NCI-H2029 treated with DMSO at 0.1 percent for 48 hours (cell line): ENCODE measurements at regions not wholly inside any gene's neighbourhood (a gene's known extent, or its start where the extent isn't known, plus 50 kb on each side); places are given as distances from the start of the nearest gene placed in this dataset.

Source experiments
- DNase-seq: peaks from one replicate; lab custom pipeline; 2025; lab: John Stamatoyannopoulos, UW

DNA sequence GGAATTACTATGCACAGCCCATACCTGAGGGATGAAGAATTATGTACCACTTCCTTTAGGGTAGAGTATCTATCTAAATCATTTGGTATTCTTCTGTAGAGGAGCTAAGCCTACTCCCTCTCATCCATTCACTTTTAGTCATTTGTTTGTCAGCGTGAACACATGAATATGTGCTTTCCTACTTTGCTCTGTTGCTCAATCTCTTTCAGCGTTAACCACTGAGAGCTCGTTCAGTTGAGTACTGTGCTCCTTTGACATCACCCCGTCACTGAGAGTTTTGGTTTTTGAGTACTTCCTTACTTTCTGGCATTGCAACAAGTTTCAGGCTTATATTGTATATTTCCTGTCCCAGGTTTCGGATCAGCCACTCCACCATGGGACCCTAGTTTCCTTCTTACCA is 700.6 kb downstream of the NLGN4X start:
- DNase-seq = no peak

DNA sequence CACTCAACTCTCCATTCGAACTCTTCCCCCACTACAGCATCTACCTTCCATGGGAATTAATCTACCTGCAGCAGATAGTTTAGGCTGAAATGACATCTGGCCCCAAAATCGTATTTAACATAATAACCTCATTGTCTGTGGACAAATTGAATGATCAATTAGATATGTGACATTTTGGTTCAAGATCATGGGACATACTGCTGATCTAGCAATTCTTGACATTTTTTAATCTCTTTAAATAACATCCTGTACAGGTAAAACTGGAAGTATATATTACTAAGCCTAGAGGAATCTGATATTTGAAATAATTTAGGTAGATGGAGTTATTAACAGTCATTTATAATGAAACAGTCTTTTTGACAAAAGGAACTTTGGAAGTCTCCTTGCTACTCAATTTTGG is 702.5 kb downstream of the NLGN4X start:
- DNase-seq = no peak

DNA sequence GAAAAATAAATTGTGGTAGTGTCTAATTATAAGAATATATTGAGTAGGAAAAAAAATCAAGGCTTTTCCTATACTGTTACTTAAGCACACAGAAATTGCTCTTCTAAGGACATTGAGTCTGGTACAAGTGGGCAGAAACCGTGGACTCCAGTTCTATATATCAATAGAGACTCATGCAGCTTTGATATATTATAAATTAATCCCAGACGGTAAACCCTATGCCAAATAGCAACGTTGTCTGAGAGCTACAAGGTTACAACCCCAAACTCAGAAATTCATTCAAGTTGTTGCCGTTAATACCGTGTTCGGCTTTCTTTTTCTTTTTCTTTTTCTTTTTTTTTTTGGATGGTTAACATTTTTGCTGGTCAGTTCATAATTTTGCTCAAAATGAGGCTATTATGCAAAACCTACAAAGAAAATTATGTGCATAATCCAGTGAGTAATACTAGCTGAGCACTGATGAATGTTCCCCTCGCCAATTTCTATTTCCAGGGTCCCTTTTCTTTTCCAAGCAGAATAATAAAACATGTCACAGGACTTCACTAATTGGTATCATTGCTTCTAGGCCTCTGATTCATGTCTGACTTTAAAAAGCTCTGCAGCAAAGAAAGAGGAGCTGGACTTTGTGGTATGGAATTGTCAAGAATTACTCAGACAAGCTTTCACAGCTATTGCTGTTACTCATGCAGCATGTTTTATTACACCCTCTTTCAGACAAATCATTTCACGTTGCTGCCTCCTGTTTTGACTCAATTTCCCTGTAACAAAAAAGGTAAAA is 737.7 kb downstream of the NLGN4X start:
- DNase-seq = no peak

GRCh38 chrX:5474282-5474681 is 754.4 kb downstream of the NLGN4X start:
- DNase-seq = no peak

DNA sequence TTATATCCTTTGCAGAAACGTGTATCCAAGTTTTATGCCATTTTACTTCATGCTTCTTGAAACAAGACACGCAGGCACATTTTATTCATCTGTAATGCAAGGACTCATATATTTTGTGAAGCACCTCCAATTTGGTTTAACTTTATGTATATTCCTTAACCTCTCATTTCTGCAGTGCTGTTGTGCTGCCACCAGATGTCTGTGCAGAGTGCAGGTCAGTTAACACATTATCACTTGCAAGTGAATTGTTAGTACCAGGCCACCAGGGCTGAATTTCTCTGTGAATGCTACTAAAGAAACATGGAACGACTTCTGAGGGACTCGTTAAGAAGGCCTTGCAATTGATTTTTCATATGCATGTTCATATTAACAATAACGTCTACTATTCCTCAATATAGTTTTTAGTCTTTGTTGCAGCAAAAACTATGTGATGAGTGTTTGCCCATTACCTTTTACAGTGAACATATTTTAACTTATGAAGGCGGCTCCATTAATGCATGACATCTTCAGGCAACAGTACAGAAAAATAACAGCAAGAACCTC is 770.3 kb downstream of the NLGN4X start:
- no peak for DNase-seq

DNA sequence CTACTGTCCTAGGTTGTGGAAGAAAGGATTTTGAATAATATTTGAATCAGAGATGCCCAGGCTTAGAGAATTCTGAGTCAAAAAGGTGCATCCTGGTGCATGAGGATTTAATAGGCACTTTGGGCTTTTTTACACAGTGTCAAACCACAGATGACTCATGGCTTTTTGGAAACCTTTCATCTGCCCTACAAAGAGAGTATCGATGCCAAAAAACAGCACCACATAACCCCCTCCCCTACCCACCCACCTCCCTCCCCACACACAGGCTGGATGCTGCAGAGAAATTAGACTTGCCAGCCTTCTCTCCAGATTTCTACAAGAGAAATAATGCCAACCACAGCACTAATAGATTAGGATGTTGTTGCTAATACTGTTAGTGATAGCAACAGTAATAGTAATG is 779.3 kb downstream of the NLGN4X start:
- no peak for DNase-seq

GRCh38 chrX:5431823-5432222 is 796.8 kb downstream of the NLGN4X start:
- no peak for DNase-seq

GRCh38 chrX:5425119-5425518 is 803.5 kb downstream of the NLGN4X start:
- no peak for DNase-seq

DNA sequence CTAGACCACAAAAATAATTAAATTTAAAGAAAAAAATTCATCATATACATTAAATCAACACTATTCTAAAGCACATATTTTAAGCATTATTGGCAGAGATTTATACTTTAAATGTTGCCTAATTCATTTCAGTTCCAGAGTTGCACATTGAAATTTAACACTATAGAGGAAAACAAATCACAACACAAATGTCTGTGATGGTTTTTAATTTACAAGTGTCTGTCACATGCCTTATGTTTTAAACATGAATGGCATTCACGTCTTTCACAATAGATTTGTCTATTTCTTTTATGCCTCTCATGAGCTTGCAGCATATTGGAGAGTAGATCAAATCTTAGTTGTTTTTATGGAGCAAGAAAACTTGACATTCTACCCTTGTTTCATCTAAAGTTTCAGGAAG is 811.3 kb downstream of the NLGN4X start:
- no peak for DNase-seq

DNA sequence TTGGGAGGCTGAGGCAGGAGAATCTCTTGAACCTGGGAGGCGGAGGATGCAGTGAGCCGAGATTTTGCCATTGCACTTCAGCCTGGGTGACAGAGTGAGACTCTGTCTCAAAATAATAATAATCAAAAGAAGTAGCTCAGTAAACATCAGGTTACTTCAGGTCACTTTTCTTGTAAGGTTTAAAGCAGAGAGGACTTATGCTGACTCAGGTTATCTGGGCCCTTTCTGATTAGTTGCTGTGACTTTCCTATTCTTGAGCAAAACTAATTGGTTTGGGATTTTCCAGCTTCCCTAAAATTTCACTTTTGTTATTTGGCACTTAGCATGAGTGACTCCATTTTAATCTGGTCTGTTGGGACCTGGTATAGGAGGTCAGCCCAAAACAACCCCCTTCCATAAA is 812.9 kb downstream of the NLGN4X start:
- DNase-seq = no peak

- no peak for DNase-seq
These were observed 819.6 kb downstream of the NLGN4X start for GRCh38 chrX:5409106-5409505.

DNA sequence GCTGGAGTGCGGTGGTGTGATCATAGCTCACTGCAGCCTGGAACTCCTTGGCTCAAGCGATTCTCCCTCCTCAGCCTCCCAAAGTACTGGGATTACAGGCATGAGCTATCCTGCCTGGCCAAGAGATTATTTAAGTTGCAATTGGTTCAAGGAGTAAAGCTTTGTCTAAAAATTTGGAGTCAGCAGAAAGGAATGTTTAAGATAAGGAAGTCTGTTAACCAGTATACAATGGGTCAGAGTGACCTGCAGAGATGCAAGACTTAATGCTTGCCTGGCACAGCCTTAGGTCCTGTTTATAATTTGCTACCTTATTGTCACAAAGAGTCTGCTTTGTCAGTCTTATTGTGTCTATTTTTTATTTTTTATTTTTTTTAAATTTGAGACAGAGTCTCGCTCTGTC is 826.2 kb downstream of the NLGN4X start:
- no peak for DNase-seq

DNA sequence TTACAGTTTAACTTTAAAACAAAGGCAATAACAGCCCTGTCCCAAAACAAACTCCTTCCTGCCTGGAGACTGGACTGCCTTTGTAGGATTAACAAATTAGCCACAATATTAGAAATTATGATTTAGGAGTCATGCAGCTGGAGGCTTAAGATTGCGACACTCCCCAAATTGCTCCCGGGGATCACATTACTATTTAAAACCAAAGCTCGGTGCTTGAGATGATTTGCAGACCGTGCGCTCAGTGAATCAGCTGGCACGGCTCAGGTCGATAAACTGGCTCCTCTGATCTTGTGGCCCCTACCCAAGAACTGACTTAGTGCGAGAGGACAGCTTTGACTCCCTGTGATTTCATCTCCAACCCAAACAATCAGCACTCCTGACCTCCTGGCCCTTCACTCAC is 829.3 kb downstream of the NLGN4X start:
- no peak for DNase-seq

GRCh38 chrX:5397409-5397808 is 831.3 kb downstream of the NLGN4X start:
- DNase-seq = no peak

DNA sequence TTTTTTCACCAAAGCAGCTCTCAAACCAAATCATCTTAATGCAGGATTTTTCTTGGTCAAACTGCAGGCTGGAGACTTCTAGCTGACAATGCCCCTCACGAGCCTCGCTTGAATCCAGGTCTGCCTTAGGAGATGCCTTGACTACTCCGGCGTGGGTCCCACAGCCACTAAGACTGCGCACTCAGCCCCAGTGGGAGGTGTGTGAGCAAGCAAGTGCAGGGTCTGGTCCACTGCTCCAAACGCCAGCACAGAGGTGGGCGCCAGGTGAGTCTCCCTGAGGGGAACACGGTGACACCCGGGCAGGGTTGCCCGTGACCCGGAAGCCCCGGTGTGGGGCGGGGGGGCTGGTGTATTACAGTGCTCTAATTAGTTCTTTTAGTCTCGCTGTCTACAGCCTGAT is 838.3 kb downstream of the NLGN4X start:
- no peak for DNase-seq

GRCh38 chrX:5388087-5388486 is 840.6 kb downstream of the NLGN4X start:
- DNase-seq = no peak

GRCh38 chrX:5380426-5380825 is 848.2 kb downstream of the NLGN4X start:
- no peak for DNase-seq

DNA sequence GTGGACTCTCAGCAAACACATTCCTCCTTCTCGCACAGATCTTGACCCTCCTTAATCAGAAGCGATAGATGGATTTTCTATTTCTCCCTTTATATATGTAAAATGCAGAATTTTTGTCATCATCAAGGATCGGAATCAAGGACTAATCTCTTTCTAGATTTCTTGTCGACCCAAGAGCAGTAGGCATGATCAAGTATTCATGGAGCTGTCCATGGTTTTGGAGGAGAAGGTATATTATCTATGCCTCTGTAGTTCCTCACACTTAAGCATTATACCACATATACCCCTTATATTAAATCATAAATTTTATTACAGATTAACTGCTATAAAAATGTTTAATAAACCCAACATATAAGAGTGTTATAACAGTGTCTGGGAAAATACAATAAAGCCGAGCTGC is 886.8 kb downstream of the NLGN4X start:
- no peak for DNase-seq

- no peak for DNase-seq
These were observed 891.5 kb downstream of the NLGN4X start for GRCh38 chrX:5337160-5337559.

DNA sequence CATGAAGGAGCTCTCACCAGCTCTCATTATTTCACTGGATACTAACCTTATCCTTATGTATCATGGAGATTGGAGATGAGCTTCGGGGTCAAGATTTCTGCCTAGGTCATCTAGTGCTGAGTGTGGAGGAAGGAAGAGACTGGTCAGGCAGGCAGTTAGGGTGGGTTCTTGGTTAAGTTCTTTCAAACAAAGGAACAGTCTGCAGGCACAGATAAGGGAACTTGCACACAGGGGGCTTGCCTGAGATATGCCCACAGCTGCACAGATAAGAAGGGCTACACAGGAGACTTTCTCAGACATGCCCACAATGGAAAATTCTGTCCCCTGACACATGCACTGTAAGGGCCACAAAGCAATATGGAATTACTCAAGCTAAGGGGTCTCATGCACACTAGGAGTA is 904.1 kb downstream of the NLGN4X start:
- DNase-seq = no peak

GRCh38 chrX:5314148-5314547 is 914.5 kb downstream of the NLGN4X start:
- DNase-seq = no peak

DNA sequence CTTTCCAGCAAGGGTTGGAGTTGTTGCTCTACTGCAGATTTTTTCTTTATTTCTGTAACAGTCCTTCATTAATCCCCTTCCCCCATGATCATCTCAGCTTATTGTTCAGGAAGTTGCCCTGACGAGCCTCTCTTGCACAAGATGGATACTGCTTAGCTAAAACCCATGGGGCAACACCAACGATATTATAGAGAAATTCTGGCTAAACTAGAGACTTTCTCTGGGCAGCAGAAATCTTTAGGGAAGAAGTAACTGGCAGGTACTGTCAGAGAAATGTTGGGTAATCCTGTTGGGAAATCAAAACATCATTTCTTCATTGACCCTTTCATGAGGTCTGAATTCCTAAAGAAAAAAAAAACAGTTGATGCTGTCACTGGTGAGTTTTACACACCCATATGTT is 921.3 kb downstream of the NLGN4X start:
- DNase-seq = no peak

GRCh38 chrX:5306654-5307121 is 922.0 kb downstream of the NLGN4X start:
- no peak for DNase-seq

- DNase-seq = no peak
These were observed 923.2 kb downstream of the NLGN4X start for GRCh38 chrX:5305452-5305851.
